ENCODE measurements at regions not wholly inside any gene's neighbourhood (a gene's known extent, or its start where the extent isn't known, plus 50 kb on each side); places are given as distances from the start of the nearest gene placed in this dataset.

- Mint-ChIP-seq H3K9me3 (ENCODE audit: low read depth) (no peaks in the 10 kb centered on the region), H3K27ac (no peak overlapping the region), H3K4me3 (peak overlapping the region; percentile 21), H3K4me1 (peaks cover 17% of the 10 kb centered on the region), H3K27me3 (peaks cover 7% of the 10 kb centered on the region), H3K36me3 (ENCODE audit: low read depth) (no peaks in the 10 kb centered on the region)
- POLR2A ChIA-PET: no interaction called here
- intact Hi-C loops (cut with DNase I, micrococcal nuclease): no loop called here
- CTCF ChIA-PET: interaction anchor here (0.5 to 1.9 kb wide), 2 partner anchors 18 to 123 kb away, joined by 3 to 7 read pairs; no protein-coding TSS in a partner anchor
- ATAC-seq (peak; percentile 73), DNase-seq (peak; percentile 38)
Measured at GRCh38 chr2:176473177-176473576, 203.9 kb downstream of the MTX2 start.

DNA sequence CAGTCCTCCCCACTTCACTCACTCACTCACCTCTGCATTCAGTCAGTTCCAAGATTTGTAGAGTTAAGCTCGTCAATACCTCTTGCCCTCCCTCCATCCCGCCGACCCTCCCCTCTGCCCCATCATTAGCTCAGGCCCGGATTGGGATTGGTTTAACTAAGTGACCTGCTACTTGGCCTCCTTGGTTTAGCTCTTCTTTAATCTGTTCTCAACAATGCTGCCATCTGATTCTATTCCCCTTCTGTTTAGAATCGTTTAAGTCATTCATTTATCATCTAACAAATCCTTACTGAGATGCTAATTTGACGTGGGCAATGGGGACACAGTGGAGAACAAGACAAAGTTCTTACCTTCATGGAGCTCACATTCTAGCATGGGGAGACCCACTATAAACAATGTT, 204.6 kb downstream of the MTX2 start:
- peaks cover 3% of the 10 kb centered on the region for H3K27me3 Mint-ChIP-seq
- ATAC-seq (no peak), DNase-seq (no peak)
- intact Hi-C loops (cut with DNase I, micrococcal nuclease): no loop called here
- no peaks in the 10 kb centered on the region for H3K36me3 Mint-ChIP-seq (ENCODE audit: low read depth)
- H3K4me3 Mint-ChIP-seq: no peak overlapping the region
- CTCF ChIA-PET: interaction anchor here (1.1 to 1.9 kb wide), 2 partner anchors 19 to 330 kb away, joined by 4 to 7 read pairs; no protein-coding TSS in a partner anchor
- peaks cover 17% of the 10 kb centered on the region for H3K4me1 Mint-ChIP-seq
- no peak overlapping the region for H3K27ac Mint-ChIP-seq
- POLR2A ChIA-PET: no interaction called here
- H3K9me3 Mint-ChIP-seq (ENCODE audit: low read depth): no peaks in the 10 kb centered on the region

- Mint-ChIP-seq H3K4me3 (no peak overlapping the region), H3K27me3 (peaks cover 8% of the 10 kb centered on the region), H3K36me3 (ENCODE audit: low read depth) (no peaks in the 10 kb centered on the region), H3K27ac (no peak overlapping the region), H3K4me1 (peaks cover 14% of the 10 kb centered on the region), H3K9me3 (ENCODE audit: low read depth) (no peaks in the 10 kb centered on the region)
- DNase-seq (no peak), ATAC-seq (no peak)
- intact Hi-C loops (cut with DNase I, micrococcal nuclease): no loop called here
- POLR2A ChIA-PET: no interaction called here
- CTCF ChIA-PET: no interaction called here
Measured at GRCh38 chr2:176477336-176477735, 208.1 kb downstream of the MTX2 start.

GRCh38 chr2:176479961-176480360, 210.7 kb downstream of the MTX2 start:
- H3K27ac Mint-ChIP-seq: no peak overlapping the region
- no peaks in the 10 kb centered on the region for H3K4me1 Mint-ChIP-seq
- CTCF ChIA-PET: interaction anchor here (1.1 to 1.6 kb wide), 3 partner anchors 25 to 669 kb away, joined by 3 to 5 read pairs (median 3); no protein-coding TSS in a partner anchor
- peaks cover 10% of the 10 kb centered on the region for H3K27me3 Mint-ChIP-seq
- intact Hi-C loops (cut with DNase I, micrococcal nuclease): no loop called here
- ATAC-seq: no peak
- no peak overlapping the region for H3K4me3 Mint-ChIP-seq
- POLR2A ChIA-PET: no interaction called here
- no peak for DNase-seq
- no peaks in the 10 kb centered on the region for H3K9me3 Mint-ChIP-seq (ENCODE audit: low read depth)
- no peaks in the 10 kb centered on the region for H3K36me3 Mint-ChIP-seq (ENCODE audit: low read depth)

GRCh38 chr2:176482107-176482506, 212.9 kb downstream of the MTX2 start:
- Mint-ChIP-seq H3K27me3 (peaks cover 15% of the 10 kb centered on the region), H3K36me3 (ENCODE audit: low read depth) (no peaks in the 10 kb centered on the region), H3K27ac (no peak overlapping the region), H3K4me3 (no peak overlapping the region), H3K9me3 (ENCODE audit: low read depth) (no peaks in the 10 kb centered on the region), H3K4me1 (no peaks in the 10 kb centered on the region)
- intact Hi-C loops (cut with DNase I, micrococcal nuclease): no loop called here
- DNase-seq (no peak), ATAC-seq (no peak)
- CTCF ChIA-PET: interaction anchor here (1.5 kb wide), 1 partner anchor 28 kb away, joined by 5 read pairs; no protein-coding TSS in a partner anchor
- POLR2A ChIA-PET: no interaction called here

GRCh38 chr2:176483476-176483875, 214.2 kb downstream of the MTX2 start:
- no peak overlapping the region for H3K27ac Mint-ChIP-seq
- ChIA-PET CTCF (interaction anchor here (1.4 kb wide), 1 partner anchor 28 kb away, joined by 3 read pairs; no protein-coding TSS in a partner anchor), POLR2A (no interaction called here)
- H3K27me3 Mint-ChIP-seq: peaks cover 15% of the 10 kb centered on the region
- ATAC-seq (no peak), DNase-seq (no peak)
- intact Hi-C loops (cut with DNase I, micrococcal nuclease): no loop called here
- no peaks in the 10 kb centered on the region for H3K36me3 Mint-ChIP-seq (ENCODE audit: low read depth)
- H3K4me1 Mint-ChIP-seq: no peaks in the 10 kb centered on the region
- no peaks in the 10 kb centered on the region for H3K9me3 Mint-ChIP-seq (ENCODE audit: low read depth)
- no peak overlapping the region for H3K4me3 Mint-ChIP-seq

DNA sequence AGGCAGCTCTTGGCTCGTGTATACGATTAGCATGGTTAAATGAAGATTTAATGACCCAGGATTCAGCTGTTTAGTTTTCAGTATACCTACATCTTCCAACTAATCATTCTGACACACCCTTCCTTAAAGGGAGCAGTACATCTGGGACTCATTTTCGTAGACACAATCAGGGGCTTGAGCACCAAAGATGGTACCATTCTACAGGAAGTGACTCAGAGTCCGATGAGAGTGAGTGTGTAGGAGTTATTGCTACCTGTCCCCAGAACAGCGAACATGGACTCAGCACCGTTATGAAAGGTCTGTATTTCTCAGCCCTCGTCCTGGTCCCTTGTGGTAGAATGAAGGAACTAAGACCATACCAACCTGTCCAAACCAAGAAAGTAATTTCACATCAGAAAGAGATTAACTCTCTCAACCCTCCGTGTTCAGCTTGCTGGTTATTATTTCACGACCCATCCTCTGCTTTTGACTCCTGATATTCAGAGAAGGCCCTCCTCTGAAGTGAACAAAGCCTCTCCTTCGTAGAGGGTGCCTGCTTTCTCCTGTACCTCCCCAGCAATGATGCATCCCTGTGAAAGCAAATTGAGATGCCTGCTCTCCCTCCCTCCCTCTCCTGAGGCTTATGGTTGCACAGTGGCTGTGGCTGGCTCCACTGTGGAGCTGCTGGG, 214.8 kb downstream of the MTX2 start:
- Mint-ChIP-seq H3K27ac (no peak overlapping the region), H3K27me3 (peaks cover 16% of the 10 kb centered on the region), H3K36me3 (ENCODE audit: low read depth) (no peaks in the 10 kb centered on the region), H3K9me3 (ENCODE audit: low read depth) (no peaks in the 10 kb centered on the region), H3K4me3 (no peak overlapping the region), H3K4me1 (no peaks in the 10 kb centered on the region)
- ChIA-PET POLR2A (no interaction called here), CTCF (interaction anchor here (1.4 kb wide), 1 partner anchor 28 kb away, joined by 3 read pairs; no protein-coding TSS in a partner anchor)
- DNase-seq (no peak), ATAC-seq (no peak)
- intact Hi-C loops (cut with DNase I, micrococcal nuclease): no loop called here

DNA sequence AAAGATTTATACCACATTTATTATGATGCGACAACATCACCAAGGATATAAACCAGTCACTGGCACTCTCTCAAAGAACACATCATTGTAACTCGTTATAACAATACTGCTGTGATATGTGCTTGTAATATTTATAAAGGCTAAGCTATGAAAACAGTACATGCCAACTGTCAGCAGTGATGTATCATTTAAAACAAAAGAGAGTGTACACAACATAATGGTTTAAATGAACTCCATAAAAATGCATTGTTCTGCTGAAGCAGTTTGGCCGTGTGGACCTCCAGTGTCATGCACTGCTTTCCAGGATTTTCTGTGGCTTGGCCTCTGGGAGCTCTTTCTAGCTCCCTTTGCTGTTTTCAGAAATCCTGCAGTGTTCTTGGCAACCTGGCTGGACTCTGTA, 215.6 kb downstream of the MTX2 start:
- H3K27me3 Mint-ChIP-seq: peaks cover 18% of the 10 kb centered on the region
- ATAC-seq: no peak

DNA sequence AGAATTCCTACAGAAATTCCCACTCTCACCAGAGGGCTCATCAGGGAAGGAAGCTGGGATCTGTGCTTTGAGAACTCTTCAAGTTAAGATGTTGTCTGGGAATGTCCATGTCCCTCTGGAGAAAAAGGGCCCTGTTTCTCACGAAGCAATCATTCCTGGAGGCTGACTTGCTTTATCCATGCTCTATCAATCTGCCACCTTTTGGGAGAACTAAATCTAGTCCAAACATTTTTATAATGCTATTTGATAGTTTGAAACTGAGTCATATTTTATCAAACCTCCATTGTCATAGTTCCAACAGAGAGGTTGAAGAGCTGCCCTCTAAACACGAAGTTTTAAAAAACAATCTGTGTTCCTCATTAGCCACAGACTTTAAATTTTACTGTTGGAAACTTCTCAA, 219.2 kb downstream of the MTX2 start:
- Mint-ChIP-seq H3K27ac (no peak overlapping the region), H3K4me3 (no peak overlapping the region), H3K27me3 (peaks cover 20% of the 10 kb centered on the region), H3K36me3 (ENCODE audit: low read depth) (no peaks in the 10 kb centered on the region), H3K4me1 (peaks cover 12% of the 10 kb centered on the region), H3K9me3 (ENCODE audit: low read depth) (no peaks in the 10 kb centered on the region)
- intact Hi-C loops (cut with DNase I, micrococcal nuclease): no loop called here
- CTCF ChIA-PET: no interaction called here
- DNase-seq (no peak), ATAC-seq (no peak)
- POLR2A ChIA-PET: no interaction called here

More for the DNA sequence above, 215.6 kb downstream of the MTX2 start:
- intact Hi-C loops (cut with DNase I, micrococcal nuclease): no loop called here
- Mint-ChIP-seq H3K9me3 (ENCODE audit: low read depth) (no peaks in the 10 kb centered on the region), H3K36me3 (ENCODE audit: low read depth) (no peaks in the 10 kb centered on the region), H3K27ac (no peak overlapping the region), H3K4me1 (no peaks in the 10 kb centered on the region), H3K4me3 (no peak overlapping the region)
- no peak for DNase-seq
- POLR2A ChIA-PET: no interaction called here
- CTCF ChIA-PET: interaction anchor here (1.4 kb wide), 1 partner anchor 29 kb away, joined by 3 read pairs; no protein-coding TSS in a partner anchor

DNA sequence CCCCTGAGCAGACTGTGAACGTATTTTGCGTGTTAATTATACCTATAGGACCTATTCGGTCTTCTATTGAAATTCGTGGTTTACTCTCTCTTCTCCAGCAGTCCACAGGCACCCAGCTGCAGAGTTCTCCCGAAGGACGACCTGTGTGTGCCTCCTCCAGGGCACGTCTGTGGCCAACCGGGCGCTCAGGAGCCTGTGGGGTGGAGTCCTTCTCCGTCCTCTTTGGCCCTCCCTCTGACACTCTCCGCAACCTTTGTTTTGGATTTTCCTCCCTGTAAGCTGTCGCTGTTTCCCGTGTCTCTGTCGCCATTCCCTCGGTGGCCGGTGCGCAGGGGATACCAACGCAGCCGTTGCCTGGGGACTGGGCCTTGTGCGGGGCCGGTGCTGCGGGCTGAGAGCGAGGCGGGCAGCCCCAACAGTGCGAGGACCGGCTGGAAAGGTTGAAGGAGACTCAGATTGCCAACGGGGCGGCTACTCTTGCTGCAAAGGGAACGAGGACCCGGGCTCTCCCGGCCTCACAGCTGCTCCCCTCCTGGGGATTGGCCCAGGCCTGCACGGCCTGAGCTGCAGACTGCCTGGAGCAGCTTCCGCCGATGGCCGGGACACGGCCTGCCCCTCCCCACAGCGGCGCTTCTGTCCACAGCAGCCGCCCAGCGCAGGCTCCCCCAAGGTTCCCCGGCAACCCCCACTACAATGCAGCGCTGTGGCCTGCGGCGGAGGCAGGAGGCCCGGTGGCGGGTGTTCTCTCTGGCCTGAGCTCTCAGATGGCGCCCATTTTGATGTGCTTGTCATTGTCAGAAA, 221.0 kb downstream of the MTX2 start:
- ATAC-seq (no peak), DNase-seq (no peak)
- H3K9me3 Mint-ChIP-seq (ENCODE audit: low read depth): no peaks in the 10 kb centered on the region
- H3K4me3 Mint-ChIP-seq: no peak overlapping the region
- H3K27me3 Mint-ChIP-seq: peaks cover 28% of the 10 kb centered on the region
- CTCF ChIA-PET: interaction anchor here (0.6 to 0.7 kb wide), 2 partner anchors 10 to 394 kb away, joined by 3 read pairs; no protein-coding TSS in a partner anchor
- H3K27ac Mint-ChIP-seq: no peak overlapping the region
- intact Hi-C loops (cut with DNase I, micrococcal nuclease): no loop called here
- no peaks in the 10 kb centered on the region for H3K36me3 Mint-ChIP-seq (ENCODE audit: low read depth)
- POLR2A ChIA-PET: no interaction called here
- H3K4me1 Mint-ChIP-seq: peaks cover 12% of the 10 kb centered on the region

- CTCF ChIA-PET: interaction anchor here (0.6 to 0.7 kb wide), 2 partner anchors 9 to 395 kb away, joined by 3 read pairs; no protein-coding TSS in a partner anchor
Measured at GRCh38 chr2:176491172-176491904, 222.1 kb downstream of the MTX2 start.

More at GRCh38 chr2:176491172-176491904, 222.1 kb downstream of the MTX2 start:
- H3K27me3 Mint-ChIP-seq: peaks cover 37% of the 10 kb centered on the region
- no peaks in the 10 kb centered on the region for H3K9me3 Mint-ChIP-seq (ENCODE audit: low read depth)
- POLR2A ChIA-PET: no interaction called here
- H3K4me1 Mint-ChIP-seq: peaks cover 12% of the 10 kb centered on the region
- H3K27ac Mint-ChIP-seq: no peak overlapping the region
- no peak overlapping the region for H3K4me3 Mint-ChIP-seq
- H3K36me3 Mint-ChIP-seq (ENCODE audit: low read depth): no peaks in the 10 kb centered on the region
- peak; percentile 96 for ATAC-seq
- intact Hi-C loops (cut with DNase I, micrococcal nuclease): no loop called here
- DNase-seq: peak; percentile 47

Data from activated CD4-positive, alpha-beta T cell treated with anti-CD3 and anti-CD28 coated beads for 36 hours (primary cell).